SK-N-SH treated with all-trans-retinoic acid at 6 μM for 48 hours (cell line): ENCODE measurements at regions not wholly inside any gene's neighbourhood (a gene's known extent, or its start where the extent isn't known, plus 50 kb on each side); places are given as distances from the start of the nearest gene placed in this dataset.

Source experiments
- ATAC-seq: fragments of 200-7000 bp; cut with Tn5 transposase; 3 replicates; pipeline ENCODE4 v1.9.1; 2020; ENCODE audit warnings: mild to moderate bottlenecking, moderate library complexity
- ARNTL ChIP-seq: fragments of 450-650 bp; formaldehyde crosslinking; IDR thresholded peaks from 2 replicates; pipeline ENCODE4 v1.5.0; 2020; ENCODE audit warnings: low read depth, mild to moderate bottlenecking, moderate library complexity, borderline replicate concordance
- BACH2 ChIP-seq: fragments of 250-450 bp; sonication (Bioruptor Pico); IDR thresholded peaks from 2 replicates; pipeline ENCODE4 v1.9.0; 2021; ENCODE audit warnings: mild to moderate bottlenecking, borderline replicate concordance
- CSDC2 ChIP-seq: fragments of 250-450 bp; sonication (Bioruptor Pico); IDR thresholded peaks from 2 replicates; pipeline ENCODE4 v1.5.0; 2020; ENCODE audit warnings: mild to moderate bottlenecking, moderate library complexity
- CSRNP3 ChIP-seq: fragments of 250-450 bp; sonication (Bioruptor Pico); IDR thresholded peaks from 2 replicates; pipeline ENCODE4 v1.5.1; 2021; ENCODE audit warnings: mild to moderate bottlenecking, moderate library complexity
- ESRRG ChIP-seq: fragments of 250-450 bp; sonication (Bioruptor Pico); IDR thresholded peaks from 2 replicates; pipeline ENCODE4 v1.6.1; 2021; ENCODE audit warnings: mild to moderate bottlenecking
- GLIS3 ChIP-seq: fragments of 250-450 bp; sonication (Bioruptor Pico); IDR thresholded peaks from 2 replicates; pipeline ENCODE4 v1.5.0; 2020; ENCODE audit warnings: mild to moderate bottlenecking, moderate library complexity
- ISL1 ChIP-seq: fragments of 250-450 bp; sonication (Bioruptor Pico); IDR thresholded peaks from 2 replicates; pipeline ENCODE4 v2.1.2; 2022; ENCODE audit warnings: mild to moderate bottlenecking, moderate library complexity
- OSR1 ChIP-seq: fragments of 250-450 bp; sonication (Bioruptor Pico); IDR thresholded peaks from 2 replicates; pipeline ENCODE4 v1.8.0; 2022; ENCODE audit warnings: moderate library complexity, mild to moderate bottlenecking, inconsistent platforms
- POU6F1 ChIP-seq: fragments of 250-450 bp; sonication (Bioruptor Pico); IDR thresholded peaks from 2 replicates; pipeline ENCODE4 v1.8.0; 2021; ENCODE audit warnings: low read depth, mild to moderate bottlenecking, moderate library complexity, borderline replicate concordance
- PPARA ChIP-seq: fragments of 250-450 bp; sonication (Bioruptor Pico); IDR thresholded peaks from 2 replicates; pipeline ENCODE4 v1.5.0; 2020; ENCODE audit warnings: mild to moderate bottlenecking, borderline replicate concordance
- RARB ChIP-seq: fragments of 250-450 bp; sonication (Bioruptor Pico); IDR thresholded peaks from 2 replicates; pipeline ENCODE4 v1.8.0; 2021; ENCODE audit warnings: mild to moderate bottlenecking, moderate library complexity
- SNAI2 ChIP-seq: fragments of 250-450 bp; sonication (Bioruptor Pico); IDR thresholded peaks from 2 replicates; pipeline ENCODE4 v1.5.0; 2020; ENCODE audit warnings: mild to moderate bottlenecking, moderate library complexity
- TCF4 ChIP-seq: fragments of 250-450 bp; sonication (Bioruptor Pico); IDR thresholded peaks from 2 replicates; pipeline ENCODE4 v1.8.0; 2021; ENCODE audit warnings: mild to moderate bottlenecking, moderate library complexity, borderline replicate concordance
- TOX ChIP-seq: fragments of 250-450 bp; sonication (Bioruptor Pico); IDR thresholded peaks from 2 replicates; pipeline ENCODE4 v1.8.0; 2021; ENCODE audit warnings: mild to moderate bottlenecking, moderate library complexity, borderline replicate concordance
- ZC3H10 ChIP-seq: fragments of 250-450 bp; sonication (Bioruptor Pico); IDR thresholded peaks from 2 replicates; pipeline ENCODE4 v1.5.1; 2021; ENCODE audit warnings: mild to moderate bottlenecking, moderate library complexity
- ZFP3 ChIP-seq: fragments of 250-450 bp; sonication (Bioruptor Pico); IDR thresholded peaks from 2 replicates; pipeline ENCODE4 v1.5.0; 2020; ENCODE audit warnings: mild to moderate bottlenecking, moderate library complexity
- ZFP30 ChIP-seq: fragments of 450-650 bp; formaldehyde crosslinking; IDR thresholded peaks from 2 replicates; pipeline ENCODE4 v1.5.0; 2022; ENCODE audit warnings: mild to moderate bottlenecking, moderate library complexity
- ZNF70 ChIP-seq: fragments of 450-650 bp; formaldehyde crosslinking; IDR thresholded peaks from 2 replicates; pipeline ENCODE4 v1.5.0; 2020; ENCODE audit warnings: mild to moderate bottlenecking, moderate library complexity
- TF ChIP-seq, protein P1 (sequence below): fragments of 250-450 bp; sonication (Bioruptor Pico); IDR thresholded peaks from 2 replicates; pipeline ENCODE4 v1.5.0; 2020; ENCODE audit warnings: mild to moderate bottlenecking, moderate library complexity
- TF ChIP-seq, protein P2 (sequence below): fragments of 250-450 bp; sonication (Bioruptor Pico); IDR thresholded peaks from 2 replicates; pipeline ENCODE4 v1.8.0; 2020; ENCODE audit warnings: mild to moderate bottlenecking, moderate library complexity, borderline replicate concordance

- TF ChIP-seq TOX (CRISPR knock-in tag) (no peak), CSRNP3 (no peak), ISL1 (CRISPR knock-in tag) (no peak), ESRRG (no peak), SNAI2 (CRISPR knock-in tag) (no peak), PPARA (no peak), CSDC2 (CRISPR knock-in tag) (no peak), ZNF70 (no peak), OSR1 (CRISPR knock-in tag) (no peak), ZC3H10 (CRISPR knock-in tag) (no peak), BACH2 (CRISPR knock-in tag) (no peak)
- TF ChIP-seq, protein P1, sequence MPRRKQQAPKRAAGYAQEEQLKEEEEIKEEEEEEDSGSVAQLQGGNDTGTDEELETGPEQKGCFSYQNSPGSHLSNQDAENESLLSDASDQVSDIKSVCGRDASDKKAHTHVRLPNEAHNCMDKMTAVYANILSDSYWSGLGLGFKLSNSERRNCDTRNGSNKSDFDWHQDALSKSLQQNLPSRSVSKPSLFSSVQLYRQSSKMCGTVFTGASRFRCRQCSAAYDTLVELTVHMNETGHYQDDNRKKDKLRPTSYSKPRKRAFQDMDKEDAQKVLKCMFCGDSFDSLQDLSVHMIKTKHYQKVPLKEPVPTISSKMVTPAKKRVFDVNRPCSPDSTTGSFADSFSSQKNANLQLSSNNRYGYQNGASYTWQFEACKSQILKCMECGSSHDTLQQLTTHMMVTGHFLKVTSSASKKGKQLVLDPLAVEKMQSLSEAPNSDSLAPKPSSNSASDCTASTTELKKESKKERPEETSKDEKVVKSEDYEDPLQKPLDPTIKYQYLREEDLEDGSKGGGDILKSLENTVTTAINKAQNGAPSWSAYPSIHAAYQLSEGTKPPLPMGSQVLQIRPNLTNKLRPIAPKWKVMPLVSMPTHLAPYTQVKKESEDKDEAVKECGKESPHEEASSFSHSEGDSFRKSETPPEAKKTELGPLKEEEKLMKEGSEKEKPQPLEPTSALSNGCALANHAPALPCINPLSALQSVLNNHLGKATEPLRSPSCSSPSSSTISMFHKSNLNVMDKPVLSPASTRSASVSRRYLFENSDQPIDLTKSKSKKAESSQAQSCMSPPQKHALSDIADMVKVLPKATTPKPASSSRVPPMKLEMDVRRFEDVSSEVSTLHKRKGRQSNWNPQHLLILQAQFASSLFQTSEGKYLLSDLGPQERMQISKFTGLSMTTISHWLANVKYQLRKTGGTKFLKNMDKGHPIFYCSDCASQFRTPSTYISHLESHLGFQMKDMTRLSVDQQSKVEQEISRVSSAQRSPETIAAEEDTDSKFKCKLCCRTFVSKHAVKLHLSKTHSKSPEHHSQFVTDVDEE (CRISPR knock-in tag), result no peak
- no peak for ATAC-seq
Observed at GRCh38 chr4:134879019-134879418, 677.4 kb upstream of the PABPC4L start.

DNA sequence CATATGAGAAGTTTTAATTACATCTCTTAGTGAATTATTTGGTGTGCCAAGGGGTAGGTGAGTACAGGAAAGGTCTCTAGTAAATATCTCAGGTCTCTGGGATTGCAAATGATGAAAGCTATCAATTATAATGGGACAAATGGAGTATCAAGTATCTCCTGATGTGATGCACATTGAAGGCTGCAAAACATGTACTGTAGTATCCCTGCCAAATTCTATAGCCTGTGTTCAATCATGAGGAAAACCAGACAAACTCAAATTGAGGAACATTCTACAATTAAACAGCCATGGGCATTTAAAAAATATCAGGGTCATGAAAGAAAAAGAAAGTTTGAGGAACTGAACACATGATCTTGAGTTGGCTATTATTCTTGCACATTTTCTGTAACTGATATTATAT lies 665.4 kb upstream of the PABPC4L start:
- ATAC-seq, result peak; percentile 58; the same call in 2 of the 3 replicates
- TF ChIP-seq BACH2 (CRISPR knock-in tag) (no peak), ZFP30 (CRISPR knock-in tag) (no peak), SNAI2 (CRISPR knock-in tag) (no peak), ISL1 (CRISPR knock-in tag) (no peak)

DNA sequence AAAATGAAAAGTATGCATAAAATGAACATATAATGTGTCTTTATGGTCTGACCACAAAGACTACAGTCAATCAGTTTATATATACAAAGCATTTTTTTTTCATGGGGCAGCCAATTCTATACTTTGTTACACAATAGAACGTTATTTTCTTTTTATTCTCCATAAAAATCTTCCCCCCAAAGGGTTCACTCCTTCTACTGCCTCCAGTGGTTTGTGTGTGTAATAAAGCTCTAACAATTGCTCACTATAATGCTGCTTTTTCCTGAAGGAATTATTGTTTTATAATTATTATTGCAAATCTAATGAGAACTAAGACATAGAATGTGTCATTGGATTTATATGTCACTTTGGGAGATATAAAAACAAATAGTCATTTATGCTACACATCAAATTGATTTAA lies 664.1 kb upstream of the PABPC4L start:
- ATAC-seq, result no peak
- no peak for TF ChIP-seq ARNTL (CRISPR knock-in tag)
- no peak for TF ChIP-seq TCF4 (CRISPR knock-in tag)
- TF ChIP-seq SNAI2 (CRISPR knock-in tag), result no peak
- no peak for TF ChIP-seq RARB
- no peak for TF ChIP-seq CSDC2 (CRISPR knock-in tag)
- TF ChIP-seq ZNF70, result no peak
- no peak for TF ChIP-seq ZC3H10 (CRISPR knock-in tag)
- no peak for TF ChIP-seq ZFP30 (CRISPR knock-in tag)
- TF ChIP-seq GLIS3, result no peak
- TF ChIP-seq ZFP3 (CRISPR knock-in tag), result no peak
- TF ChIP-seq ISL1 (CRISPR knock-in tag), result no peak
- no peak for TF ChIP-seq ESRRG
- TF ChIP-seq, protein P2, sequence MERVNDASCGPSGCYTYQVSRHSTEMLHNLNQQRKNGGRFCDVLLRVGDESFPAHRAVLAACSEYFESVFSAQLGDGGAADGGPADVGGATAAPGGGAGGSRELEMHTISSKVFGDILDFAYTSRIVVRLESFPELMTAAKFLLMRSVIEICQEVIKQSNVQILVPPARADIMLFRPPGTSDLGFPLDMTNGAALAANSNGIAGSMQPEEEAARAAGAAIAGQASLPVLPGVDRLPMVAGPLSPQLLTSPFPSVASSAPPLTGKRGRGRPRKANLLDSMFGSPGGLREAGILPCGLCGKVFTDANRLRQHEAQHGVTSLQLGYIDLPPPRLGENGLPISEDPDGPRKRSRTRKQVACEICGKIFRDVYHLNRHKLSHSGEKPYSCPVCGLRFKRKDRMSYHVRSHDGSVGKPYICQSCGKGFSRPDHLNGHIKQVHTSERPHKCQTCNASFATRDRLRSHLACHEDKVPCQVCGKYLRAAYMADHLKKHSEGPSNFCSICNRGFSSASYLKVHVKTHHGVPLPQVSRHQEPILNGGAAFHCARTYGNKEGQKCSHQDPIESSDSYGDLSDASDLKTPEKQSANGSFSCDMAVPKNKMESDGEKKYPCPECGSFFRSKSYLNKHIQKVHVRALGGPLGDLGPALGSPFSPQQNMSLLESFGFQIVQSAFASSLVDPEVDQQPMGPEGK (CRISPR knock-in tag), result no peak
- TF ChIP-seq, all 23 proteins: peak for 0

GRCh38 chr4:134862116-134862515 lies 660.5 kb upstream of the PABPC4L start:
- ATAC-seq, result 0 out of 3 replicates have a peak, but pooled peaks have one; percentile 30
- TF ChIP-seq POU6F1 (CRISPR knock-in tag) (no peak), TOX (CRISPR knock-in tag) (peak; percentile 52; the same call in 1 of the 2 replicates), ZFP30 (CRISPR knock-in tag) (no peak), ZC3H10 (CRISPR knock-in tag) (peak; percentile 74; the same call in 1 of the 2 replicates), ZNF70 (no peak)
- TF ChIP-seq, protein P2 (CRISPR knock-in tag), result no peak
